ENCODE measurements at regions not wholly inside any gene's neighbourhood (a gene's known extent, or its start where the extent isn't known, plus 50 kb on each side); places are given as distances from the start of the nearest gene placed in this dataset.

DNA sequence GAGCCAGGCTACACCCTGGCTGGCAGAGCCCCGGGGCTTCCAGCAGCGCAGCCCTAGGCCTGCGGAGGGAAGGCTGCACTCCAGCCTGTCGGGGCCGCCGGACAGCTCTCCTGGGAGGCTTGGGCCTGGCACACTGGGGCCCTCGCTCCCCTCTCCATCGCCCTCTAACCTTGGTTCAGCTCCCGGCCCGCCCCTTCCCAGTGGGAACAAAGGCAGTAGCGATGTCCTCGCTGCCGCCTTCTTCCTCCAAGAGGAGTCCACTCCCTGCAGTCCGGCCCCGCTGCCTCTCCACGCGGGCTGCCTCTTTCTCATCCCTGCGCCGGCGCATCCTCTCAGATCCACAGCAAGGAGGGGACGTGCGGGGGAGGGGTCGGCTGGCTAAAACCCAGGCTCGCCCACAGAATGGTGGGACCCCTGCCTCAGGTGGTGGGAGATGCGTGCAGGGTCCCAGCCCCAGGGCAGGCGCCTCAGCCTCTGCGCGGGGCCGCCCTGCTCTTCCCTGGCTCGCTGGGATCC is 138.1 kb downstream of the TWIST2 start:
- DNase-seq (ENCODE audit: low read depth, low spot score) (no peak), ATAC-seq (0 out of 2 replicates have a peak, but pooled peaks have one; percentile 42)
- BruUV-seq (replicated peaks), result no TSS peak
- Histone ChIP-seq H3K9me3 (ENCODE audit: control insufficient read depth, insufficient read depth, low read depth, low read length) (no peaks in the 10 kb centered on the region), H3K27ac (ENCODE audit: low read length) (no peak overlapping the region), H3K27me3 (ENCODE audit: control insufficient read depth, insufficient read depth, low read length) (no peaks in the 10 kb centered on the region), H3K36me3 (ENCODE audit: control insufficient read depth, insufficient read depth, low read length) (no peaks in the 10 kb centered on the region), H3K4me3 (ENCODE audit: low read depth in 2 of 2, low read length in 2 of 2) (no peak overlapping the region), H3K4me1 (ENCODE audit: control insufficient read depth, insufficient read depth, low read length) (no peaks in the 10 kb centered on the region; the same call in 1 of the 2 replicates)
- POLR2A ChIA-PET, result no interaction called here
- TF ChIP-seq TCF7L2 (IDR thresholded peaks at IDR 0.05; ENCODE audit: low read depth, low read length), result no peak
- no peak for TF ChIP-seq SIN3A (IDR thresholded peaks at IDR 0.05; ENCODE audit: borderline replicate concordance, insufficient read depth, low read depth, low read length)
- TF ChIP-seq, protein P1, sequence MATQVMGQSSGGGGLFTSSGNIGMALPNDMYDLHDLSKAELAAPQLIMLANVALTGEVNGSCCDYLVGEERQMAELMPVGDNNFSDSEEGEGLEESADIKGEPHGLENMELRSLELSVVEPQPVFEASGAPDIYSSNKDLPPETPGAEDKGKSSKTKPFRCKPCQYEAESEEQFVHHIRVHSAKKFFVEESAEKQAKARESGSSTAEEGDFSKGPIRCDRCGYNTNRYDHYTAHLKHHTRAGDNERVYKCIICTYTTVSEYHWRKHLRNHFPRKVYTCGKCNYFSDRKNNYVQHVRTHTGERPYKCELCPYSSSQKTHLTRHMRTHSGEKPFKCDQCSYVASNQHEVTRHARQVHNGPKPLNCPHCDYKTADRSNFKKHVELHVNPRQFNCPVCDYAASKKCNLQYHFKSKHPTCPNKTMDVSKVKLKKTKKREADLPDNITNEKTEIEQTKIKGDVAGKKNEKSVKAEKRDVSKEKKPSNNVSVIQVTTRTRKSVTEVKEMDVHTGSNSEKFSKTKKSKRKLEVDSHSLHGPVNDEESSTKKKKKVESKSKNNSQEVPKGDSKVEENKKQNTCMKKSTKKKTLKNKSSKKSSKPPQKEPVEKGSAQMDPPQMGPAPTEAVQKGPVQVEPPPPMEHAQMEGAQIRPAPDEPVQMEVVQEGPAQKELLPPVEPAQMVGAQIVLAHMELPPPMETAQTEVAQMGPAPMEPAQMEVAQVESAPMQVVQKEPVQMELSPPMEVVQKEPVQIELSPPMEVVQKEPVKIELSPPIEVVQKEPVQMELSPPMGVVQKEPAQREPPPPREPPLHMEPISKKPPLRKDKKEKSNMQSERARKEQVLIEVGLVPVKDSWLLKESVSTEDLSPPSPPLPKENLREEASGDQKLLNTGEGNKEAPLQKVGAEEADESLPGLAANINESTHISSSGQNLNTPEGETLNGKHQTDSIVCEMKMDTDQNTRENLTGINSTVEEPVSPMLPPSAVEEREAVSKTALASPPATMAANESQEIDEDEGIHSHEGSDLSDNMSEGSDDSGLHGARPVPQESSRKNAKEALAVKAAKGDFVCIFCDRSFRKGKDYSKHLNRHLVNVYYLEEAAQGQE (IDR thresholded peaks at IDR 0.05; ENCODE audit: insufficient read depth in 1 of 2, low read depth in 2 of 2, low read length in 1 of 2), result no peak
- no peak for TF ChIP-seq POLR2AphosphoS5 (IDR thresholded peaks at IDR 0.05; ENCODE audit: low read depth, low read length)
- TF ChIP-seq, protein P2, sequence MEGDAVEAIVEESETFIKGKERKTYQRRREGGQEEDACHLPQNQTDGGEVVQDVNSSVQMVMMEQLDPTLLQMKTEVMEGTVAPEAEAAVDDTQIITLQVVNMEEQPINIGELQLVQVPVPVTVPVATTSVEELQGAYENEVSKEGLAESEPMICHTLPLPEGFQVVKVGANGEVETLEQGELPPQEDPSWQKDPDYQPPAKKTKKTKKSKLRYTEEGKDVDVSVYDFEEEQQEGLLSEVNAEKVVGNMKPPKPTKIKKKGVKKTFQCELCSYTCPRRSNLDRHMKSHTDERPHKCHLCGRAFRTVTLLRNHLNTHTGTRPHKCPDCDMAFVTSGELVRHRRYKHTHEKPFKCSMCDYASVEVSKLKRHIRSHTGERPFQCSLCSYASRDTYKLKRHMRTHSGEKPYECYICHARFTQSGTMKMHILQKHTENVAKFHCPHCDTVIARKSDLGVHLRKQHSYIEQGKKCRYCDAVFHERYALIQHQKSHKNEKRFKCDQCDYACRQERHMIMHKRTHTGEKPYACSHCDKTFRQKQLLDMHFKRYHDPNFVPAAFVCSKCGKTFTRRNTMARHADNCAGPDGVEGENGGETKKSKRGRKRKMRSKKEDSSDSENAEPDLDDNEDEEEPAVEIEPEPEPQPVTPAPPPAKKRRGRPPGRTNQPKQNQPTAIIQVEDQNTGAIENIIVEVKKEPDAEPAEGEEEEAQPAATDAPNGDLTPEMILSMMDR (IDR thresholded peaks at IDR 0.05), result no peak
- in situ Hi-C loops (cut with HindIII; ENCODE audit: low pct_unique_long_range_greater_than_20kb, low sequenced_read_pairs) (no loop called here), intact Hi-C loops (cut with micrococcal nuclease; ENCODE audit: unreplicated experiment) (no loop called here)
- CTCF ChIA-PET, result interaction anchor here (0.7 kb wide), 1 partner anchor 574 kb away, joined by 3 read pairs; no protein-coding TSS in a partner anchor

DNA sequence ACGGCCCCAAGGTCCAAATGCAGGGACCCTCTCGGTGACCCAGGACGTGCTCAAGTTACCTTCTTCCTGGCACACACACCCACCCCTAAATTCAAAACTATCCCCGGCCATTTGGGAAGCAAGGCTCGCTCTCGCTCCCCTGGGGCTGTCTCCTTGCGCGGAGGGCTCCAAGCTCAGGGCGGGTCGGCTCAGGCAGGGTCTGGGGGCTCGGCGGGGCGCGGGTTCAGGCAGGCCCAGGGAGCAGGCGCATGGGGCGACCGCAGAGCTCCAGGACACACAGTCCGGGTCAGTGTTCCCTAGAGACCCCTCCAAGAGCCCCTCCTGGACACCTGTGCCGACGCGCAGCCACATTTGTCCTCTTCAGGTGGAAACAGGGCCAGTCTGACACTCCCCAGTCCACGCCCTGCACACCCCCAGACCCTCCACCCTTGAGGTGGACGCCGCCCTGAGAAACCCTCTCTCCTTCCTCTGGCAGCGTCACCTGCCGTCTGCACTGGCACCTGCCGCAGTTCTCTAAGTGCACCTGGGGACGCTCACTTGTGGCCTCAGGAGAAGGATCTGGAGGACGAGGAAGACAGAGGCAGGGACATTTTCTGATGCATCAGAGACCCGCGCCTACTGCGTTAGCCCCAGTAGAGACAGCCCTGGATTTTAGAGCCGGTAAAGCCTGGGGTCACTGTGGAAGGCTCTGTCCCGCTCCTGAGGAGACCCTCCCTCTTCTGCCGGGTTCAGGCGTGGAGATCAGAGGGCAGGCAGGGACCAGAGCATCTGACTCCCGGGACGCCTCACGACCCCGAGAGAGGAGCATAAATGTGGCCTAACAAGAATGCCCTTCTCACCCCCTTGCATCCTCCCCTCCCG is 138.8 kb downstream of the TWIST2 start:
- ATAC-seq (no peak; the same call in 1 of the 2 replicates), DNase-seq (ENCODE audit: low read depth, low spot score) (no peak)
- Histone ChIP-seq H3K4me1 (ENCODE audit: control insufficient read depth, insufficient read depth, low read length) (no peaks in the 10 kb centered on the region; the same call in 1 of the 2 replicates), H3K36me3 (ENCODE audit: control insufficient read depth, insufficient read depth, low read length) (no peaks in the 10 kb centered on the region), H3K9me3 (ENCODE audit: control insufficient read depth, insufficient read depth, low read depth, low read length) (no peaks in the 10 kb centered on the region), H3K27me3 (ENCODE audit: control insufficient read depth, insufficient read depth, low read length) (no peaks in the 10 kb centered on the region), H3K27ac (ENCODE audit: low read length) (no peak overlapping the region), H3K4me3 (ENCODE audit: low read depth in 2 of 2, low read length in 2 of 2) (no peak overlapping the region)
- ChIA-PET POLR2A (no interaction called here), CTCF (no interaction called here)
- in situ Hi-C loops (cut with HindIII; ENCODE audit: low pct_unique_long_range_greater_than_20kb, low sequenced_read_pairs), result no loop called here
- no TSS peak for BruUV-seq (replicated peaks)
- intact Hi-C loops (cut with micrococcal nuclease; ENCODE audit: unreplicated experiment), result no loop called here
- TF ChIP-seq, protein P1 (IDR thresholded peaks at IDR 0.05; ENCODE audit: insufficient read depth in 1 of 2, low read depth in 2 of 2, low read length in 1 of 2), result no peak
- no peak for TF ChIP-seq POLR2AphosphoS5 (IDR thresholded peaks at IDR 0.05; ENCODE audit: low read depth, low read length)
- no peak for TF ChIP-seq TCF7L2 (IDR thresholded peaks at IDR 0.05; ENCODE audit: low read depth, low read length)
- no peak for TF ChIP-seq SIN3A (IDR thresholded peaks at IDR 0.05; ENCODE audit: borderline replicate concordance, insufficient read depth, low read depth, low read length)
- TF ChIP-seq, protein P2 (IDR thresholded peaks at IDR 0.05), result no peak
